LHCN-M2 (cell line): ENCODE measurements at regions not wholly inside any gene's neighbourhood (a gene's known extent, or its start where the extent isn't known, plus 50 kb on each side); places are given as distances from the start of the nearest gene placed in this dataset.
A peak's percentile ranks its signal among the peaks of the same experiment; 100 is the strongest.

Experiments used
- DNase-seq: peaks from one replicate; pipeline ENCODE4 v3.0.0-alpha.2; 2012; ENCODE audit warnings: low read depth

DNA sequence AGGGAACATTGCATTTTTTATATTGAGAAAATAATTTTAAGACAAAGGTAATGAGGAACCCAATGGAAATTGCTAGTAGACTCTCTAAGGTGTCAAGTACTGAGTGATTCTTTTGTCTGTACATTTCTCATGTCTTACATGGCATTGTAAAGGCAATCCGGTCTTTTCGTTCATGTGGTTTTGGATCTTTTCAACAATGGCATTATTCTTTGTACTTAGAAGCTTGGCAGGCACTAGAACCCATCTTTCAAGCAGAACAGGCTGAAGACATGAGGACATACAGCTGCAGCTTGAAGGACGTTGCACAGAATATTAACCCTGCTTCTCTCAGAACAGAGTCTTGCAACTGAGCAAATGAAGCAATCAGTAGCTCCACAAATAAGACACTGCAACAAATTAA, 231.5 kb upstream of the ZFHX3 start:
- no peak for DNase-seq

DNA sequence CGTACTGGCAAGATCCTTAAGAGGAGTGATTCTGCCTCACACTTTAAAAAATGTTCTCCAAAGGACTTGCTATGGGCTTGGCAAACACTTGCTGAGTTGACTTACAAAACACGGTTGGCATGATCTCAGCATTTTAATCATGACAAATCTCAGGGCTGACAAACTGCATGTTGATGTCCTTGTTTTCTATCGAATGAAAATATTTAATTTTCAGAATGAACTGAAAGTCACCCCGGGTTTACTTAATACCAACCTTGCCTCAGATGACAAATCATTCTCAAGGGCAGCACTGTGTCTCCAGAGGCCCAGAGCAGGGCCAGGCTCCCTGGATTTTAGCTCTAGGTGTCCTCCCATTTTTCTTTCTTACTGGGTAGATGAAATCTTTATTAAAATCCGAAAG, 229.1 kb upstream of the ZFHX3 start:
- no peak for DNase-seq

DNA sequence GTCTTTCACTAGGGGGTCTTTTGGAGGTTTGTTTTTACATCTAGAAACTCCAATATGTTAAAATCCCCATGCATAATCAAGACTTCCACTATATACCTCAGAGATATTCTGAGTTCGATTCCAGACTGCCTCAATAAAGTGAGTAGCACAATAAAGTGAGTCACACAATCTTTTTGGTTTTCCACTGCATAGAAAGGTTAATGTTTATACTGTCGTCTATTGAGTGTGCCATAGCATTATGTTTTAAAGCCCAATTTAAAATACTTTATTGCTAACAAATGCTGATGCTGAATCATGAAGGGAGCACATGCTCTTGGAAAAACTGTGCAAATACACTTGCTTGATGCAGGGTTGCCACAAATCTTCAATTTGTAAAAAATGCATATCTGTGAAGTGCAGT, 227.5 kb upstream of the ZFHX3 start:
- DNase-seq: no peak

DNA sequence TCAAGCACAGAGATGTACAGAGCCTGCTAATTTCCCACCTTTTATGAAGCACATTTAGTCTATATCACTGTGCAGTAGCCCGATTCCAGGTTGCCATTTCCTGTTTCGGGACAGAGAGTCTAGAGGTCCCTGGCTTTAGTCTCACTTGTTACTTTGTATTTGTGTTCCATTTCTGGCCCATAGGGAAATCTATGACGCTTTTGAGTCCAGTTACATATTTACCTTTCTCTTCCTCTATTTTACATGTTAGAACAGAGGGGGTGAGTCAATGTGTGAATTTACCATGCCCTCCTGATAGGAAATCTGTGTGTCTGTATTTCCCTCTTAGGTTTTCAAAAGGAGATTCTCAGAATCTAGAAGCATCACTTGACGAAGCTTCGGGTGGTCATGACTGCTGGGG, 227.1 kb upstream of the ZFHX3 start:
- DNase-seq: no peak

DNA sequence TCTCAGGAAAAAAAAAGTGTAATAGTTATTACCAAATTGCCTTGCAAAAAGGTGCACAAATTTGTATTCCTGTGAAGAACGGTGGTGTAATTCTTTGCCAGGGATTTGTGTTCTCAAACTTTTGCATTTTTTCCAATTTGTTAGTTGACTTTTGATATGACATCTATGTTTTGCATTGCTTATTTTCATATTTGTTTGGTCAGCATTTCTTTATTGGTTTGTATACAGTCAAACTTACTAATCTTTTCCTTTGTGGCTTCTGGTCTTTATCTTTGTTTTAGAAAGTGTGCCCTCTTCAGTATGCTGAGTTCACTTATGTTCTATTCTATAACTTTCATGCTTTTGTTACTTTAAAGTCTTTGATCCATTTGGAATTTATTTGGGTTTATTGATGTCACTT, 226.2 kb upstream of the ZFHX3 start:
- no peak for DNase-seq

DNA sequence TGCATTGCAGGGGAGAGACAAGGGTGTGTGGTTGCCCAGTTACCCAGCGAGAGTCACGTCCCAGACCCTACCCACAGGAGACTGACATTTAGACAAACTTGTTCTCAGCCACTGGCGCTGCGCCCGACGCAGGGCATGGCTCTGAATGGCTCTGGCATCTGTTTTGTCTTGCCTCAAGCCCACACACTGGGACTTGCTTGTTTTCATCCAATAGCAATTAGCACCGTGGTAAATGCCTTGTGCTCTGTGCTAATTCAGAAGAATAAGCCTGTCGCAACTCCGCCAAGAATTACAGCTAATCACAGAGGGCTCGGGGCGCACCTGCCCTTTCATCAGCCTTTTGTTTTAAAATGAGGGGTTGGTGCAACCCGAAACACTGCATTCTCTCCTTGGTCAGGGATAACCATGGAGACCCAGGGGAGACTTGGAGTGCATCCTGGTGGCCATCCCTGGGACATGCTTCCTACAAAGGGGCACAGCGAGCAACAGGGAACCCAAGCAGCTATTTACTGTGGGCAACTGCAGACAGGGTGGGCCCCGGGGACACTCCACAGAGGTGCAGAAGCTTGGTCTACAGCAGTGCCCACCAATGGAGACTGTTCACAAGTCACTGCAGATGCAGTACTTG, 220.6 kb upstream of the ZFHX3 start:
- peak; percentile 5 for DNase-seq

DNA sequence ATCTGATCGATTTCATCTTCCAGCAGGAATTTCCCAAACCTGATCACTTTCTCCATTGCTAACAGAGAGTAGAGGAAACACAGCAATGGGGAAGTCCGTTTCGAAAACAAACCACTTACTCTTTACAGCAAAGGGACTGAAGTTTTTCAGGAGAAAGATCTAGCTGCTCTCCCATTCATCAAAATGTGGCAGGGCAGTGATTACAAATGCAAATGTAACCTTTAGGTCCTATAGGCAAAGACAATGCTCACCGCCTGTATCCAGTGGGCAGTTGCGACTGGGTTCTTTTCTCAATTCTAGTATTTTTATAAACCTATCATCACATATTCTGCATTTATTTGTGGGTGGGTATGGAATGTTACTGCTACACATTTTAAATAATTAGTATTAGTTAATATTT, 218.0 kb upstream of the ZFHX3 start:
- no peak for DNase-seq

DNA sequence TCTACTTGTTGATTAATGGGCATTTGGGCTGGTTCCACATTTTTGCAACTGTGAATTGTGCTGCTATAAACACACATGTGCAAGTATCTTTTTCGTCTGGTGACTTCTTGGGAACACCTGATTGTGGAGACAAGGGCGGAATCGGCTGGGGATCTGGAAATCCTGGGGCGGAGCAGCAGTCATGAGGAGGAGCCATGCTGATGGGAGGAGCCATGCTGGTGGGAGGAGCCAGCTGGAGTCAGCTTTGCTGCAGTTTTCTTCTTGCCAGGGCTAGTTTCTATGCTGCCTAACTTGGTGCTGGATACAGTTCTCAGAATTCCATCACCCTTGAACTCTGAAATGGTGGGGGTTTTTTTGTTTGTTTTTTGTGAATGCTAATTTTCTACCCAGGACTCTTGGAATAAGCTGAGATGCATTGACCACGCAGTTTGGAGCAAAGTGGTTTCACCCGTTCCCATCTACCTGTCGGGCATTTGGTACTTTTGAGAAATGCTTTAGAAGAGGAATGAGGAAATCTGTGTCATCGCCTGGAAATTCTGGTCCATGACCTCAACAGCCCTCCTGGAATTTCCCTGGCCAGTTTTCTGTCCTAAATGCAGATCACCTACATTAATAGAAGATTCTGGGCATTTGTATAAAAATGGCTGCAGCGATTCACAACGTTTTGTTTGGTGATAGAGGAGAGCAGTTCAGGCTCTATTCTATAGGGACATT, 217.4 kb upstream of the ZFHX3 start:
- no peak for DNase-seq

DNA sequence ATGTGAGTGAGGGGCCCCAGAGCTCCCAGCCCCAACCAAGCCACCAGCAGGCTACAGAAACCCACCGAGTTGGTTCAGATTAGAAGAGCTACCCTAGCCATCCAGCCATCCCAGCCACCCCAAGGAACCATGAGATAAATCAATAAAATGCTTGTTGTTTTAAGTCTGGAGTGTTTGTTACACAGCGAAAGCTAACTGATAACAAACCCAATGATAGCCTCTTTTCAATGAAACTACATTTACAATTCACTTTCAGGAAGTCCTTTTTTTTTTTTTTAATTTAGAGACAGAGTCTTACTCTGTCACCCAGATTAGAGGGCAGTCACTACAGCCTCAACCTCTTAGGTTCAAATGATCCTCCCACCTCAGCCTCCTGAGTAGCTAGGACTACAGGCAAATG, 215.0 kb upstream of the ZFHX3 start:
- DNase-seq: no peak

DNA sequence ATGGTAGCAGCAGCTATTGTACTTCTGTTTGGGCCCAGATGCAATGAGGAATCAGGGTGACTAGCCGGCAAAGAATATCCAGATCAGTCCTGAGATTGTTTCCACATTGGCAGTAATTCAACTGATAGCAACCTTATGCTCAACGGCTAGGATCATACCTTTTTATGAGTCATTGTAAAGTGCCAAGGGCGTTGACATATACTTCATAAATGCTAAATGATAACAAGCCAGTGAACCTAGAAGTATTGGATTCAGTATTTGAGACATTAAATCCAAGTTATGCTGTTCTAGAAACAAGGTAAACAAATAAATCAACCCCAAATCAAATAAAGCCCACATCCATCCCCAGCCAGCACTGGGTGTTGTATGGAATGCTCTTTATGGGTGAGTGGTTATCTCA, 207.1 kb upstream of the ZFHX3 start:
- DNase-seq: no peak

DNA sequence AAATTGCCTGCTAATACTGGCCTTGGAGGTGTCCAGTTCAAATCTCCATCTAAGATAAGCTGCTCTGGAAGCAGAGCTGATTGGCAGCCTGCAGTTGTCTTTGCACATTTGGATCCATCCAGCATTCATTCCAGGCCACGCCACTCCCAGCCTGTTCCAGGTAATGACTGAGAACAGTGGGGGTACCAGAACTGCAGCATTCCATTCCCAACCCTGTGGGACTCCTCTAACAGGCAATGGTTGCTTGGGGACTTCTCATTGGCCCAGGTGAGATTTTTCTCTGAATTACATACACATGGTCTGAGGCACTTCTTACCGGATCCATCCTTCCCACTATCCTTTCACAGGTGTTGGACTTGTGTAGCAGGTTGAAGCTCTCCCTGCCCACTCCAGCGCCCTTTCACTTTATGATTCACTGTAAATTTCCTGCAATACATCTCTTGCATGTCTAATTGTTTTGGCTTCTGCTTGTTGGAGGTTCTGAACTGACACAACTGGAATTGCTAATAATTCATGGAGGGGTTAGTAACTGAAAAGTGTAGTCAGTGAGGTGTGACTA, 206.1 kb upstream of the ZFHX3 start:
- DNase-seq: no peak

DNA sequence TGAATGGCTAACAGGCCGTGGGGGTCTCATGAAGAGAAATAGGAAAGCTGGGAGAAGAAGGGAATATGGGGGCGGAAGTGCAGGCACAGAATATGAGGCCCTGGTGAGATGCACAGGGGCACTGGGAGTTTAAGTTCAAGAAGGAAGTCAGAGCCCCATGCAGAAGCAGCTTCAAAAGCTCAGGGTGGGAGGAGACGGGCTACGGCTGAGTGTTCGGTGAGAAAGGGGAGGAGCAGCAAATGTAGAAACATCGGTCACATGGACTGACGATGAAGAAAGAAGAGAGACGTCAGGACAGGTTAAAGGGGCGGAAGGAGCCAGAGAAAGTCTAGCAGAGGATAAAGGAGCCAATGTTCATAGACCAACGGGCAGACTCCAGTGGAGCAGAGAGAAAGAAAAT, 204.5 kb upstream of the ZFHX3 start:
- no peak for DNase-seq

DNA sequence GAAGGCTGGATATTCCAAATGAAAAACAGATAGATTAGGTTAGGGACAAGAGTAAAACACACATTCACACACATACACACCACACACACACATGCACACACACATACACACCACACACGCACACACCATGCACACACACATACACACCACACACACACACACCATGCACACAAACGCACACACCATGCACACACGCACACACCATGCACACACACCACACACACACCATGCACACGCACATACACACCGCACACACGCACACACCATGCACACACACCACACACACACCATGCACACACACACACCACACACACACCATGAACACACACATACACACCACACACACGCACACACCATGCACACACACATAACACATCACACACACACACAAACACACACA, 203.7 kb upstream of the ZFHX3 start:
- no peak for DNase-seq

DNA sequence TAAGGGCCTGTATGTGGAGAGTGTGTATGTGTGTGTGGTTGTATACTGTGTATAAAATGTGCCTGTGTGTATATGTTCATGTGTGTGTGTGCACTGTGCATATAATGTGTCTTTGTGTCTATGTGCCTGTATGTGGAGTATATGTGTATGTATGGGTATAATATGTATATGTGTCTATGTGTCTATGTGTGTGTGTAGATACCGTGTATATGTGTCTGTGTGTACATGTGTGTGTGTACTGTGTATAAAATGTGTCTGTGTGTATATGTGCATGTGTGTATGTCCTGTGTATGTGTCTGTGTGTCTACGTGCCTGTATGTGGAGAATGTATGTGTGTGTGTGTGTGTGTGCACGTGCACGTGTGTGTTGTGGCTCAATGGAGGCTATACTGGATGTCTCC, 200.4 kb upstream of the ZFHX3 start:
- DNase-seq: no peak

DNA sequence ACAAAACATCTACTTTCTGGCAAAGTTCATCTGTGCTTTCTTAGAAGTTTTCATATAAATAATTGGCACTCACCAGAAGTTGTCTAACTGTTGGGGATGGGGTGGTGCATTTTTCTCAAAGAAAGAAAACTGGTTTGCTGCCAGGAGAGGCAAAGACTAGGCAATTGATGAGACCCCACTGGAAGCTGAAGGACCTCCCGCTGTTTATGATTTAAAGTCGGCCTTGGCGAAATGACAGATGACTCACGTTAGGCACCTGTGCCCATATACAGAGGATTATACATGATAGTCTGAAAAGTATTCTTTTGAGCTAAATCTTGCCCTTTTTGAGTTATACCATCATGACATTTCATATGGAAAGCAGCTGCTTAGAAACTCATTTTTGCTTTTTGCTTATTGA, 193.0 kb upstream of the ZFHX3 start:
- DNase-seq: no peak

DNA sequence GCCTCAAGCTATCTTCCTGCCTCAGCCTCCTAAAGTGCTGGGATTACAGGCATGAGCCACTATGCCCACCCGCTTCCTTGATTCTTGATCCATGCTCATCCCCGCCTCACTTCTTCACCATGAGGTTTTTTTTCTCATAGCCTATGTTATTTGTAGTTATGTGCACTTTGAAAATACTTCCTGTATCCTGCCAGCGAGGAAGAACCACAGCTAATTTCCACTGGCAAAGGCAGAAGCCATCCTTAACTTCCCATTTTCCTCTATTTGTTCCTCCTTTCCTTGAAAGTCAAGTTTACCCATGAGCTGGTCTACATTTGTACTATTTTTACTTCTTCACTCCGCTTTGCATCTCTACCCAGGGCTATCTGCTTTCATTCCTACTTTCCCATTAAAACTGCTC, 189.7 kb upstream of the ZFHX3 start:
- DNase-seq: no peak

DNA sequence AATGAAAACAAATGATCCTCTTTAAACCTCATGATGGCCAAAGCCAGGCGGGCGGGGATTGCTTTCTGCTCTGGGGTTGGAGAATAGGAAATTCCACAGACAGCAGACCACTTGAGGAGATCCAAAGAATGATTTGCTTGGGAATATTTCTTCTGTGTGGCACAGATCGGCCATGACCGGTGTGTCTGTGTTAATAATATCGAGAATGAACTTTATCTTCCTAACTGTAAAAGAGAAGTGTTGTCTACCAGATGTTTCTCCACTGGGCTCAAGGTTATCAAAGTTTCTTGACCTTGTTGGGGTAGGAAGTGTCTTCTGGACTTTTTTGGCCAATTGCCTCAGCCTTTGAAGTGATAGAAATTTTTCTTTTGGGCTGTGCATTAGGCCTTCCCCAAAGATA, 186.6 kb upstream of the ZFHX3 start:
- no peak for DNase-seq

DNA sequence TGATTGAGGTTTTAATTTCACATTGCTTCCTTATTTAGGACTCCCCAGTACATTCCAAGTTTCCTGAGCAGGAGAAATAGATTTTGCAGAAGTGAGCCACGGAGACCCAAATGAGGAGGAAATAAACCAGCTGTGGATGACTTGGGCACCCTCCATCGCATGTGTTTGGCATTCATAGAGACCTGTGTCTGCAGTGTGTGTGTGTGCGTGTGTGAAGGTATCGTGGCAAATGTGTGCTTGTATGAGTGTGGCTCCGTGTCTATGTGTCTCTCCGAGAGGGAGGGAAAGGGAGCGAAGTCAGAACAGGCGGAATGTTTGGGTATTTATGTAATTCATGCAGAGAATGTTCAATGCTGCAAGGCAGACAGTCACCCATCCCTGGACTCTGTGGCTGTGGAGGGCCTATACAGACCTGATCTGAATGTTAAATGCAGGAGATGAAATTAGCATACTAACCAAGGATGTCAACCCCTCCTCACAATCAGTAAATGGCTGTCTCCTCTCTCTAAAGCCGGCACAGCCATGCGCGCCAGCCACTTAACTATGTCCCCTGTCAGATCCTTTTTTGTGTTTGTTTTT, 186.0 kb upstream of the ZFHX3 start:
- DNase-seq: no peak

DNA sequence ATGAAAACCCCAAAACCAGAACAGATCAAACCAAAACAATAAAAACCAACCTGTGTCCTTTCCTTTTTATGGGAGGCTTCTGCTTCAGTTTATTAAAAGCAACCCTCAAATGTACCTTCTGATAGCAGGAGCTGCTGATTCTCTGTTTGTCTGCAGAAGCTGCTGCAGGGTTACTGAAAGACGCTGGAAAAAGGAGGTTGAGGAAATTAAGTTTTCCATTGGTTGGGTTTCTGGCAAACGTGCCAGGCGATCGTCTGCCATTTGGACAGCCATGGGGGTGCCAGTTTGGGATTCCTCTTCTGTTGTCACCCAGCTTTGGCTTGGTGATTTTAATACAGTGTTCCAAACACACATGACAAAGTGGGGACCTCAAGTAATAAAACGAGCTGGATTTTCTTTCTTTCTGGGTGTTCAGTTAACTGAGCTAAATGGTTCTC, 185.4 kb upstream of the ZFHX3 start:
- no peak for DNase-seq

DNA sequence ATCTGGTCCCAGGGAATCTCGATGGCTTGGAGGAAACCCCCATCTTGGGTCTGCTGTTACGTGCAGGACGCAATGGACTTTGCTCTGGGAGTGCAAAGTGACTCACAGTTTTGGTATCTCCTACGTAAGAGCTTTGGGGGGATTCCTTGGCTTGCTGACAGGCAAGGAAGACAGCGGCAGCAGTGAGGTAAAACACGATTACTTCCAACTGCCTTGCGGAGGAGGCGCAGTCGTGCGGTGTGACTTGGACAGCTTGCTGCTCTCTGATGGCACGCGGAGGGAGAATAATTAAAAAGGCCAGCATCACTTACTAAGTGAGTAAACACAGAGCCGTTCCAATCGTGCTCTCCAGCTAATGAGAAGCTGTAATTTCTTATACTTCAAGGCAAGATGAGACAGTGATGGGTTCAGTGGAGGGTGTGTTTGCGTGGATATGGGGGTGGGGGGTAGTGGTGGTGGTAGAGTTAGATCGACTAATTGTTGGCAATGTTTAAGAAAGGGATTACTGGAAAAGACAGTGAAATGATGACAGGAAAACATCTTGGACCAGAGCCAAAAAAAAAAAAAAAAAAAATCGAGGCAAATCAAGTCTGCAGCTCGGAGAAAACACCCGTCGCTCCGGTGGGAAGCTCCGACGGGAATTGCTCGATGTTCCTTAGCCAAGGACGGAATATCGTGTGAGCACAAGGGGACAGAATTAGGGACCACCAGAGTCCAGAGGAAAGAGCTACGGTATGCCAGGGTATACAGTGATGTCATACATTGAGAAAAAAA, 184.8 kb upstream of the ZFHX3 start:
- DNase-seq: peak; percentile 75

DNA sequence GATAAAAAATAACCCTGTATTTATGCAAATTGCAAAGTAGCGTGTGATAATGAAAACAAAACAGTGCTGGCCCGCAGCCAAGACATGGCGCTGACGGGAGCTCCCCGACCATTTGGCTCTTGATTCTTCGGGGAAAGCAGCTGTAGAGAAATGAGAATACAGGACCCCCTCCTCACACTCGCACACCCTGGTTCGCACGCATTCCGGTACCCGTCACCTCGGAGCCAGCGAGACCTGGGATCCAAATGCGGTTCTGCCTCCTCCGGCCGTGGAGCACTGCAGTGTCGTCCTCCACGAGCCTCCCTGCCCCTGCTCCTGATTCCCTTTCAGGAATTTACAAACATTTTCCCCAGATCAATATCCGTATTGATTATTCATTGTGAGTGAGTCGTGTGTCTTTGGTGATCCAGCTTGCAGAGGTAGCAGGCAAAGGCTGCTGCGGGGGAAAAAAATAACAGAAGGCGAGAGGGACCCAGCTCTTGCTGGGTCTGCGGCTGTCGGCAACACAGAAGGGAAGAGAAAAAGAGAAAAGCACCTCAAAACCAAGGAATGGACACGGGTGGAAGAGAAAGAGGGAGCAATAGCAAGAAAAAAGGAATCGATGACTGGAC, 184.1 kb upstream of the ZFHX3 start:
- DNase-seq: no peak

DNA sequence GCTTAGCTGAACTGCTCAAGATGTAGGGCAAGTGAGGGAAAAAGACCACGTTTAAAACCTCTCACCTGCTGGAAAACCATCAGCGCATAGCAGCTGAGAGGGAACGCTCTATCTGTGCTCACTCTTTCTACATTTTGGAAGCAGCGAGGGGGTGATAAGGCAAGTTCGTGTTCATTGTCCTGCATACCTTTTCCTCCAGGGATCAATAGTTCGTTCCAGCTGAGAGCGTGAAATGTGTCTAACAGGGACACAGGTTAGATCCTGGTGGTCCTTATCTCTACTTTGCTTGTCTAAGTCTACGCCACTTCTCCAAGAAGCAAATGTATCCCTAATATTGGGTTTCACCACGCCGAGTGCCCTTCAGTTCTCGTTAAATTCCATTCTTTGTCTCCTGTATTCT, 183.5 kb upstream of the ZFHX3 start:
- DNase-seq: no peak
